Endothelial cell of umbilical vein (primary cell): ENCODE measurements at regions not wholly inside any gene's neighbourhood (a gene's known extent, or its start where the extent isn't known, plus 50 kb on each side); places are given as distances from the start of the nearest gene placed in this dataset.
"Not testable (repeated sequence)": the region's sequence is repeated elsewhere in the genome, so short reads cannot be mapped to it uniquely, and the experiment has no call there.

Source experiments
- BruUV-seq: library from RNA; stranded (reverse); fragments of 400-500 nt; replicated peaks from 2 replicates; lab custom pipeline; 2021; lab: Mats Ljungman, UMichigan
- CTCF ChIA-PET: fragments of 300-600, 350-600 bp; sonication (Branson Sonifier 250); formaldehyde crosslinking; loops from one replicate; lab custom pipeline; 2021; ENCODE audit warnings: antibody characterized with exemption, inconsistent platforms; lab: Charles Lee
- POLR2A ChIA-PET: fragments of 300-600, 350-600 bp; sonication (Branson Sonifier 250); formaldehyde crosslinking; loops from one replicate; lab custom pipeline; 2021; ENCODE audit warnings: antibody characterized with exemption, inconsistent platforms; lab: Charles Lee
- DNase-seq: peaks from one replicate; pipeline ENCODE4 v3.0.0-alpha.2; 2011; ENCODE audit warnings: low read depth, low spot score
- FAIRE-seq: peaks from 2 replicates; lab custom pipeline; 2011; peaks lifted over from hg19 to GRCh38; lab: Jason Lieb, UNC
- H2AFZ ChIP-seq: 2 replicates; pipeline ENCODE4 v1.6.0; 2012; ENCODE audit warnings: low read depth, low read length, control low read depth, inconsistent platforms
- H3K27ac ChIP-seq: 2 replicates; pipeline ENCODE4 v1.5.1; 2011; ENCODE audit warnings: low read depth, mild to moderate bottlenecking, control low read depth, low read length, moderate library complexity; ENCODE audit not compliant: insufficient read depth
- H3K27me3 ChIP-seq, 2 experiments: 2 replicates each; pipeline versions ENCODE4 v1.6.0 to v1.6.1; 2011; ENCODE audit warnings: low read length in 2 of 2, mixed read lengths in 1 of 2; ENCODE audit not compliant: control insufficient read depth in 2 of 2, insufficient read depth in 2 of 2
- H3K36me3 ChIP-seq, 2 experiments: 2 replicates in 1 of 2; 3 replicates in 1 of 2; pipeline ENCODE4 v1.5.1; 2011; ENCODE audit warnings: low read length in 2 of 2, mild to moderate bottlenecking in 1 of 2, moderate library complexity in 1 of 2; ENCODE audit not compliant: control insufficient read depth in 2 of 2, insufficient read depth in 2 of 2; ENCODE audit errors: extremely low read depth in 1 of 2
- H3K4me1 ChIP-seq: 3 replicates; pipeline ENCODE4 v1.5.1; 2011; ENCODE audit warnings: mild to moderate bottlenecking, low read length; ENCODE audit not compliant: control insufficient read depth, insufficient read depth; ENCODE audit errors: extremely low read depth
- H3K4me2 ChIP-seq: 2 replicates; pipeline ENCODE4 v1.6.1; 2011; ENCODE audit warnings: low read length, control low read depth, mixed read lengths; ENCODE audit not compliant: insufficient read depth
- H3K4me3 ChIP-seq, 3 experiments: fragments of 200-600 bp in 1 of 3; sonication (generic), shearing (Covaris generic) in 1 of 3; replicated peaks in 1 of 3; 2 replicates each; pipeline ENCODE4 v1.5.1; 2011 to 2016; ENCODE audit warnings: control low read depth in 3 of 3, low read length in 3 of 3, mild to moderate bottlenecking in 2 of 3, inconsistent platforms in 1 of 3, low read depth in 1 of 3, moderate library complexity in 1 of 3; ENCODE audit not compliant: insufficient read depth in 1 of 3
- H3K79me2 ChIP-seq: 2 replicates; pipeline ENCODE4 v1.6.0; 2012; ENCODE audit warnings: low read length, inconsistent platforms; ENCODE audit not compliant: control insufficient read depth, insufficient read depth
- H3K9ac ChIP-seq: replicated peaks from 2 replicates; pipeline ENCODE3; 2011; ENCODE audit warnings: low read length, control low read depth; ENCODE audit not compliant: insufficient read depth; ENCODE audit errors: extremely low read depth
- H3K9me1 ChIP-seq: replicated peaks from 3 replicates; pipeline ENCODE4 v1.6.0; 2011; ENCODE audit warnings: mild to moderate bottlenecking, low read length; ENCODE audit not compliant: control insufficient read depth, insufficient read depth; ENCODE audit errors: extremely low read depth
- H3K9me3 ChIP-seq: replicated peaks from 2 replicates; pipeline ENCODE4 v1.5.1; 2012; ENCODE audit warnings: low read length, inconsistent platforms; ENCODE audit not compliant: control insufficient read depth, insufficient read depth
- H4K20me1 ChIP-seq: replicated peaks from 2 replicates; pipeline ENCODE3; 2011; ENCODE audit warnings: mild to moderate bottlenecking, low read length; ENCODE audit not compliant: control insufficient read depth, insufficient read depth; ENCODE audit errors: extremely low read depth
- dilution Hi-C: fragments of 300-500 bp; cut with MboI; formaldehyde crosslinking; loops from one replicate; pipeline ENCODE4 v1.15.0; 2019; ENCODE audit warnings: low sequenced_read_pairs; ENCODE audit not compliant: extremely low pct_ligation_motif_present
- intact Hi-C: fragments of 100-400 bp; cut with micrococcal nuclease; formaldehyde crosslinking; loops from one replicate; pipeline ENCODE4 v1.10.0; 2022

DNA sequence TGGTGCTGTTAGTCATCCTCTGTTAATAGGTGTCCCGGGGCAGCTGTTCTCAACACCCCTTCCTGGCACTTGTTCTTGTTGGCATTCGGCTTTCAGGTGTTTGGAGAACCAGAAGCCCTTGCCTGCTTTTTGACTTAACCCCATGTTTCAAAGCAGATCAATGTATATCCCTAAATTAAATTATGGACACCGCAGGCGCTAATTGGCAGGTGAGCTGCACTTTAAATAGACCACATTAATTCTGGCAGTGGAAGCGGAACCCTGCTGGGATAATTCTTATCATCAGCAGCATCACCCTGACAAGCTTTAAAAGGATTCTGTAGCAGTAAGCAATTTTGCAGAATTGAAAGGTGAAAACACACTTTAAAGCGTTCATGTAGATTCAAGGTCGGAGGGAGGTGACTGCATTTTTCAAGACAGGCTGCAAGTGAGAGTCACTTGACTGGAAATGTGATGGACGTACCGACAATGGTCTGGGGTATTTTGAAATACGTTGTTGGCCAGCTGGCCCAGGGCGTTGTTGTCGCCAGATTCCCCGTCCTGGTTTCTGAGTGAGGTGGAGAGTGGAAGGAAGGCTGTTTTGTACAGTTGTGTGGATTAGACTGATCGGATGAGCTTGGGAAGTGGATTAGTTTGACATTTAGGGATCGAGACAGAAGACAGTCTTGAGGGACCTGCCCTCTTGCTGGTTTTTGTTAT lies 55.1 kb downstream of the NPIPB11 start:
- H3K79me2 ChIP-seq, POLR2A ChIA-PET, dilution Hi-C loops, H3K4me2 ChIP-seq, DNase-seq, H3K27ac ChIP-seq, H3K4me1 ChIP-seq, H3K9ac ChIP-seq, H3K9me1 ChIP-seq, BruUV-seq, H3K27me3 ChIP-seq, CTCF ChIA-PET, FAIRE-seq, H3K4me3 ChIP-seq, H3K36me3 ChIP-seq, intact Hi-C loops, H2AFZ ChIP-seq, H3K9me3 ChIP-seq, H4K20me1 ChIP-seq: not testable (repeated sequence)

DNA sequence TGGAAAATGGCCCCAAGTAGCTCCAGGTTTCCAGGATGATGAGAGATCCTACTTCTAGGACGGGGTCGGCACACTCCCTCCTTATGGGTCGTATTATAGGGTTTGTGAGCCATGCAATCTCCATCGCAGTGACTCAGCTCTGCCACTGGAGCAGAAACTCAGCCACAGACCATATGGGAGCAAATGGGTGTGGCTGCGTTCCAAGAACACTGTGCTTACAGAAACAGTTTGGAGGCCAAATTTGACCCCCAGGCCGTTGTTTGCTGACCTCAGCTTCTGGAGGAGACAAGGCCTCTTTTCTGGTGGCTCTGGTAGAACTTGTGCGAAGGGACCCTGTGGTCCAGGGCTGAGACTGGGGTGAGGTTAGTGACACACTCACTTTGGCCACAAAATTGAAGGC lies 56.5 kb downstream of the NPIPB11 start:
- DNase-seq, CTCF ChIA-PET, H3K79me2 ChIP-seq, H3K9me3 ChIP-seq, H3K9me1 ChIP-seq, H3K27ac ChIP-seq, POLR2A ChIA-PET, FAIRE-seq, dilution Hi-C loops, H3K4me3 ChIP-seq, H3K9ac ChIP-seq, intact Hi-C loops, H3K27me3 ChIP-seq, H3K4me1 ChIP-seq, H3K36me3 ChIP-seq, H2AFZ ChIP-seq, BruUV-seq, H4K20me1 ChIP-seq, H3K4me2 ChIP-seq: not testable (repeated sequence)

DNA sequence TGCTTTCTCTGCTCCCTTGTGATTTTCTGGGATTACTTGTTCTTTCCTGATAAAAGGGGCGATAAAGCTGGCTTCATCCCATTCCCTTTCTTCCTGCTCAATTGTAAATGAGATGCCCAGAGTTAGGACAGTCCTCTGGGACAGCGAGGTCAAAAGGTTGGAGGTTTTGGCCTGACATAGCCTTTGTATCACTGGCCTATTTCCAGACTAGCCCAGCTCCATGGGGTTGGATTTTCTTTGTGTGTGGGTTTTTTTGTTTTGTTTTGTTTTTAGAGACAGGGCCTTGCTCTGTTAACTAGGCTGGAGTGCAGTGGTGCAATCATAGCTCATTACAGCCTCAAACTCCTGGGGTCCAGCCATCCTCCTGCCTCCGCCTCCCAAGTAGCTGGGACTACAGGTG lies 57.8 kb downstream of the NPIPB11 start:
- H3K4me1 ChIP-seq, FAIRE-seq, DNase-seq, H2AFZ ChIP-seq, H3K9me1 ChIP-seq, H4K20me1 ChIP-seq, H3K36me3 ChIP-seq, intact Hi-C loops, CTCF ChIA-PET, H3K4me3 ChIP-seq, POLR2A ChIA-PET, H3K4me2 ChIP-seq, H3K79me2 ChIP-seq, dilution Hi-C loops, H3K27ac ChIP-seq, H3K27me3 ChIP-seq, H3K9ac ChIP-seq, BruUV-seq, H3K9me3 ChIP-seq: not testable (repeated sequence)

DNA sequence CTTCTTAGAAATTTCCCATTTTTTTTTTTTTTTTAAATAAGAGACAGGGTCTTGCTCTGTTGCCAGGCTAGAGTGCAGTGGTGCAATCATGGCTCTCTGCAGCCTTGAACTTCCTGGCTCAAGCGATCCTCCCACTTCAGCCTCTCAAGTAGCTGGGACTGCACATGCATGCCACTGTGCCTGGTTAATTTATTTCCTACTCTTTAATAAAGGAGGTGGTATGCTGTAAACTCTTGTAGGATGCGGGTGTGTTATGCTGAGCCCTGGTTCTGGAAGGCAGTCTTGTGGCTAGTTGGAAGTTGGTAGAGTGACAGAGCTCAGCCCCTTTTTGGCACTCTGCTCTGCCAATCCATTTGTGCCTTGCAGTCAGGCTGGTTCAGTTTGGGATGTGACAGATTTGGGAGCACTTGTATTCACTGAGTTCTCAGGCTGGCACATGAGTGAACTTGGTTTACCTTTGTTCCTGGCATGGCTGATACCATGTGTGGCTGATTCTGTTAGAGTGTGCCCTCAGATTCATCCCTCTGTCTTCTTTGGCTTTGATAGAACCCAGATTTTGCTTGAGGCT lies 58.3 kb downstream of the NPIPB11 start:
- H3K9me1 ChIP-seq, FAIRE-seq, H3K4me2 ChIP-seq, DNase-seq, H3K27me3 ChIP-seq, H3K4me3 ChIP-seq, intact Hi-C loops, POLR2A ChIA-PET, H3K27ac ChIP-seq, dilution Hi-C loops, H3K9ac ChIP-seq, H3K79me2 ChIP-seq, H3K36me3 ChIP-seq, H4K20me1 ChIP-seq, BruUV-seq, H3K9me3 ChIP-seq, H2AFZ ChIP-seq, H3K4me1 ChIP-seq: not testable (repeated sequence)
- CTCF ChIA-PET: interaction anchor here (0.6 kb wide), 1 partner anchor 74 kb away, joined by 3 read pairs; no protein-coding TSS in a partner anchor
